Endothelial cell of umbilical vein (primary cell): ENCODE measurements at regions not wholly inside any gene's neighbourhood (a gene's known extent, or its start where the extent isn't known, plus 50 kb on each side); places are given as distances from the start of the nearest gene placed in this dataset.

ENCODE experiments used
- BruUV-seq: library from RNA; stranded (reverse); fragments of 400-500 nt; replicated peaks from 2 replicates; lab custom pipeline; 2021; lab: Mats Ljungman, UMichigan
- CTCF ChIA-PET: fragments of 300-600, 350-600 bp; sonication (Branson Sonifier 250); formaldehyde crosslinking; loops from one replicate; lab custom pipeline; 2021; ENCODE audit warnings: antibody characterized with exemption, inconsistent platforms; lab: Charles Lee
- POLR2A ChIA-PET: fragments of 300-600, 350-600 bp; sonication (Branson Sonifier 250); formaldehyde crosslinking; loops from one replicate; lab custom pipeline; 2021; ENCODE audit warnings: antibody characterized with exemption, inconsistent platforms; lab: Charles Lee
- DNase-seq: peaks from one replicate; pipeline ENCODE4 v3.0.0-alpha.2; 2011; ENCODE audit warnings: low read depth, low spot score
- FAIRE-seq: peaks from 2 replicates; lab custom pipeline; 2011; peaks lifted over from hg19 to GRCh38; lab: Jason Lieb, UNC
- H2AFZ ChIP-seq: 2 replicates; pipeline ENCODE4 v1.6.0; 2012; ENCODE audit warnings: low read depth, low read length, control low read depth, inconsistent platforms
- H3K27ac ChIP-seq: 2 replicates; pipeline ENCODE4 v1.5.1; 2011; ENCODE audit warnings: low read depth, mild to moderate bottlenecking, control low read depth, low read length, moderate library complexity; ENCODE audit not compliant: insufficient read depth
- H3K27me3 ChIP-seq, 2 experiments: 2 replicates each; pipeline versions ENCODE4 v1.6.0 to v1.6.1; 2011; ENCODE audit warnings: low read length in 2 of 2, mixed read lengths in 1 of 2; ENCODE audit not compliant: control insufficient read depth in 2 of 2, insufficient read depth in 2 of 2
- H3K36me3 ChIP-seq, 2 experiments: 2 replicates in 1 of 2; 3 replicates in 1 of 2; pipeline ENCODE4 v1.5.1; 2011; ENCODE audit warnings: low read length in 2 of 2, mild to moderate bottlenecking in 1 of 2, moderate library complexity in 1 of 2; ENCODE audit not compliant: control insufficient read depth in 2 of 2, insufficient read depth in 2 of 2; ENCODE audit errors: extremely low read depth in 1 of 2
- H3K4me1 ChIP-seq: 3 replicates; pipeline ENCODE4 v1.5.1; 2011; ENCODE audit warnings: mild to moderate bottlenecking, low read length; ENCODE audit not compliant: control insufficient read depth, insufficient read depth; ENCODE audit errors: extremely low read depth
- H3K4me2 ChIP-seq: 2 replicates; pipeline ENCODE4 v1.6.1; 2011; ENCODE audit warnings: low read length, control low read depth, mixed read lengths; ENCODE audit not compliant: insufficient read depth
- H3K4me3 ChIP-seq, 3 experiments: fragments of 200-600 bp in 1 of 3; sonication (generic), shearing (Covaris generic) in 1 of 3; replicated peaks in 1 of 3; 2 replicates each; pipeline ENCODE4 v1.5.1; 2011 to 2016; ENCODE audit warnings: control low read depth in 3 of 3, low read length in 3 of 3, mild to moderate bottlenecking in 2 of 3, inconsistent platforms in 1 of 3, low read depth in 1 of 3, moderate library complexity in 1 of 3; ENCODE audit not compliant: insufficient read depth in 1 of 3
- H3K79me2 ChIP-seq: 2 replicates; pipeline ENCODE4 v1.6.0; 2012; ENCODE audit warnings: low read length, inconsistent platforms; ENCODE audit not compliant: control insufficient read depth, insufficient read depth
- H3K9ac ChIP-seq: replicated peaks from 2 replicates; pipeline ENCODE3; 2011; ENCODE audit warnings: low read length, control low read depth; ENCODE audit not compliant: insufficient read depth; ENCODE audit errors: extremely low read depth
- H3K9me1 ChIP-seq: replicated peaks from 3 replicates; pipeline ENCODE4 v1.6.0; 2011; ENCODE audit warnings: mild to moderate bottlenecking, low read length; ENCODE audit not compliant: control insufficient read depth, insufficient read depth; ENCODE audit errors: extremely low read depth
- H3K9me3 ChIP-seq: replicated peaks from 2 replicates; pipeline ENCODE4 v1.5.1; 2012; ENCODE audit warnings: low read length, inconsistent platforms; ENCODE audit not compliant: control insufficient read depth, insufficient read depth
- H4K20me1 ChIP-seq: replicated peaks from 2 replicates; pipeline ENCODE3; 2011; ENCODE audit warnings: mild to moderate bottlenecking, low read length; ENCODE audit not compliant: control insufficient read depth, insufficient read depth; ENCODE audit errors: extremely low read depth
- CTCF ChIP-seq, 2 donors: IDR thresholded peaks; 1 replicate in 1 of 2; 2 replicates in 1 of 2; pipeline ENCODE4 v1.5.1; 2011; ENCODE audit warnings: low read length in 2 of 2, mild to moderate bottlenecking in 2 of 2, moderate library complexity in 2 of 2, control low read depth in 1 of 2, inconsistent platforms in 1 of 2, low read depth in 1 of 2; ENCODE audit not compliant: insufficient read depth in 1 of 2; ENCODE audit errors: extremely low read depth in 1 of 2
- EZH2 ChIP-seq: IDR thresholded peaks from 2 replicates; pipeline ENCODE4 v1.6.1; 2012; ENCODE audit warnings: borderline replicate concordance, low read depth, mild to moderate bottlenecking, moderate library complexity, low read length, inconsistent platforms; ENCODE audit not compliant: severe bottlenecking
- FOS ChIP-seq: IDR thresholded peaks from 2 replicates; pipeline ENCODE4 v1.6.1; 2011; ENCODE audit warnings: mild to moderate bottlenecking, low read length, moderate library complexity, borderline replicate concordance; ENCODE audit not compliant: insufficient read depth
- GATA2 ChIP-seq: IDR thresholded peaks from 2 replicates; pipeline ENCODE4 v1.7.0; 2011; ENCODE audit warnings: low read depth, mild to moderate bottlenecking, moderate library complexity, mixed read lengths, low read length; ENCODE audit not compliant: insufficient read length, insufficient read depth
- JUN ChIP-seq: IDR thresholded peaks from 2 replicates; pipeline ENCODE4 v1.6.1; 2011; ENCODE audit warnings: borderline replicate concordance, low read depth; ENCODE audit not compliant: insufficient read length, insufficient read depth
- MAX ChIP-seq: IDR thresholded peaks from 2 replicates; pipeline ENCODE4 v1.6.1; 2011; ENCODE audit not compliant: insufficient read depth, insufficient read length
- MYC ChIP-seq: IDR thresholded peaks from one replicate; pipeline ENCODE4 v1.6.1; 2011; ENCODE audit warnings: mild to moderate bottlenecking, low read depth, low read length
- POLR2A ChIP-seq: IDR thresholded peaks from 2 replicates; pipeline ENCODE4 v1.6.1; 2012; ENCODE audit warnings: low read depth, mild to moderate bottlenecking, control low read depth, low read length
- POLR2AphosphoS5 ChIP-seq: IDR thresholded peaks from 2 replicates; pipeline ENCODE4 v1.6.1; 2012; ENCODE audit warnings: low read depth, mild to moderate bottlenecking, control low read depth, low read length, moderate library complexity; ENCODE audit not compliant: insufficient read depth
- dilution Hi-C: fragments of 300-500 bp; cut with MboI; formaldehyde crosslinking; loops from one replicate; pipeline ENCODE4 v1.15.0; 2019; ENCODE audit warnings: low sequenced_read_pairs; ENCODE audit not compliant: extremely low pct_ligation_motif_present
- intact Hi-C: fragments of 100-400 bp; cut with micrococcal nuclease; formaldehyde crosslinking; loops from one replicate; pipeline ENCODE4 v1.10.0; 2022

GRCh38 chr3:56869157-56869889 lies 67.6 kb upstream of the ARHGEF3 start:
- TF ChIP-seq EZH2, result no peak
- no peak for TF ChIP-seq POLR2AphosphoS5
- TF ChIP-seq FOS, result no peak
- no peak for TF ChIP-seq MAX
- TF ChIP-seq POLR2A, result no peak
- no peak for TF ChIP-seq JUN
- no peak for TF ChIP-seq MYC
- TF ChIP-seq CTCF (IDR thresholded peaks at IDR 0.05; ENCODE audit: extremely low read depth in 1 of 2, insufficient read depth in 1 of 2, low read depth in 1 of 2, low read length in 2 of 2), result no peak
- no peak for TF ChIP-seq GATA2

More at GRCh38 chr3:56869157-56869889, 67.6 kb upstream of the ARHGEF3 start:
- Histone ChIP-seq H3K27me3 (no peaks in the 10 kb centered on the region), H3K27ac (no peak overlapping the region), H4K20me1 (no peaks in the 10 kb centered on the region), H2AFZ (no peak overlapping the region), H3K9me3 (no peaks in the 10 kb centered on the region), H3K79me2 (no peaks in the 10 kb centered on the region), H3K4me2 (no peak overlapping the region), H3K9me1 (no peaks in the 10 kb centered on the region), H3K9ac (no peak overlapping the region), H3K4me3 (no peak overlapping the region), H3K36me3 (no peaks in the 10 kb centered on the region), H3K4me1 (no peaks in the 10 kb centered on the region)
- intact Hi-C loops (no loop called here), dilution Hi-C loops (no loop called here)
- BruUV-seq, result no TSS peak
- no peak for FAIRE-seq
- POLR2A ChIA-PET, result no interaction called here
- no peak for DNase-seq
- CTCF ChIA-PET, result interaction anchor here (1.1 to 2.6 kb wide), 3 partner anchors 9 to 120 kb away, joined by 3 to 8 read pairs (median 6); no protein-coding TSS in a partner anchor
